HEK293T (cell line): ENCODE measurements at regions not wholly inside any gene's neighbourhood (a gene's known extent, or its start where the extent isn't known, plus 50 kb on each side); places are given as distances from the start of the nearest gene placed in this dataset.

Experiments used
- ARNT ChIP-seq: fragments of 450-650 bp; IDR thresholded peaks from 2 replicates; pipeline ENCODE4 v1.6.1; 2017; ENCODE audit warnings: mild to moderate bottlenecking
- BHLHE40 ChIP-seq: fragments of 450-650 bp; IDR thresholded peaks from 2 replicates; pipeline ENCODE4 v1.6.1; 2016; ENCODE audit warnings: mild to moderate bottlenecking, moderate library complexity, borderline replicate concordance
- CTBP1 ChIP-seq: fragments of 450-650 bp; IDR thresholded peaks from 2 replicates; pipeline ENCODE4 v1.6.1; 2016; ENCODE audit warnings: borderline replicate concordance
- ELF4 ChIP-seq: fragments of 450-650 bp; IDR thresholded peaks from 2 replicates; pipeline ENCODE4 v1.6.1; 2017; ENCODE audit warnings: antibody characterized with exemption
- FOXA1 ChIP-seq: fragments of 450-650 bp; IDR thresholded peaks from 2 replicates; pipeline ENCODE4 v1.6.1; 2016; ENCODE audit warnings: mild to moderate bottlenecking
- FOXK2 ChIP-seq: fragments of 450-650 bp; IDR thresholded peaks from 2 replicates; pipeline ENCODE4 v1.6.1; 2016; ENCODE audit warnings: mild to moderate bottlenecking
- FOXM1 ChIP-seq: fragments of 450-650 bp; IDR thresholded peaks from 2 replicates; pipeline ENCODE4 v1.6.1; 2017; ENCODE audit warnings: mild to moderate bottlenecking, borderline replicate concordance
- HDGF ChIP-seq: fragments of 450-650 bp; IDR thresholded peaks from 2 replicates; pipeline ENCODE4 v1.6.1; 2017; ENCODE audit warnings: antibody characterized with exemption, borderline replicate concordance
- L3MBTL2 ChIP-seq: fragments of 450-650 bp; conservative IDR thresholded peaks from 2 replicates; pipeline ENCODE4 v1.6.1; 2016; ENCODE audit warnings: mild to moderate bottlenecking
- PKNOX1 ChIP-seq: fragments of 450-650 bp; IDR thresholded peaks from 2 replicates; pipeline ENCODE4 v1.6.1; 2016
- SP1 ChIP-seq: fragments of 450-650 bp; IDR thresholded peaks from 2 replicates; pipeline ENCODE4 v1.6.1; 2017
- SUZ12 ChIP-seq: fragments of 450-650 bp; IDR thresholded peaks from 2 replicates; pipeline ENCODE4 v1.6.1; 2016; ENCODE audit warnings: mild to moderate bottlenecking
- TARDBP ChIP-seq: fragments of 450-650 bp; IDR thresholded peaks from 2 replicates; pipeline ENCODE4 v1.6.1; 2016
- ZNF384 ChIP-seq: fragments of 450-650 bp; IDR thresholded peaks from 2 replicates; pipeline ENCODE4 v1.6.1; 2016

- TF ChIP-seq ELF4, result no peak
- TF ChIP-seq CTBP1, result no peak
- TF ChIP-seq SP1, result no peak
- TF ChIP-seq FOXA1, result no peak
- no peak for TF ChIP-seq ARNT
- no peak for TF ChIP-seq BHLHE40
- TF ChIP-seq HDGF, result no peak
- TF ChIP-seq FOXM1, result no peak
- no peak for TF ChIP-seq FOXK2
- no peak for TF ChIP-seq ZNF384
- no peak for TF ChIP-seq TARDBP
- TF ChIP-seq SUZ12, result no peak
- no peak for TF ChIP-seq L3MBTL2
- TF ChIP-seq PKNOX1, result no peak
These were observed 618.2 kb upstream of the KIRREL3 start for GRCh38 chr11:127618721-127619120.
